ENCODE measurements at regions not wholly inside any gene's neighbourhood (a gene's known extent, or its start where the extent isn't known, plus 50 kb on each side); places are given as distances from the start of the nearest gene placed in this dataset.

GRCh38 chr2:128491692-128492244, 173.1 kb upstream of the HS6ST1 start:
- H3K9me3 ChIP-seq: no peaks in the 10 kb centered on the region
- no peaks in the 10 kb centered on the region for H3K4me1 ChIP-seq
- no peak overlapping the region for H3K4me3 ChIP-seq
- H3K27ac ChIP-seq: no peak overlapping the region
- no peaks in the 10 kb centered on the region for H3K36me3 ChIP-seq (ENCODE audit: insufficient read depth in 1 of 2, low read depth in 1 of 2)
- intact Hi-C loops (cut with DNase I): no loop called here
- no peak for TF ChIP-seq CTCF (IDR thresholded peaks at IDR 0.05)
- ATAC-seq (no peak), DNase-seq (no peak)
- WGBS, 3 donors: 95 to 97% (median 96%) methylated on average over 7 of the region's 7 CpGs
- H3K27me3 ChIP-seq (ENCODE audit: insufficient read depth in 3 of 3, low read length in 2 of 3): peaks cover 0 to 7% (median 0%) of the 10 kb centered on the region in 3 donors

- no peak for ATAC-seq
- peaks cover 0 to 7% (median 0%) of the 10 kb centered on the region in 3 donors for H3K27me3 ChIP-seq (ENCODE audit: insufficient read depth in 3 of 3, low read length in 2 of 3)
- H3K4me1 ChIP-seq: no peaks in the 10 kb centered on the region
- H3K36me3 ChIP-seq (ENCODE audit: insufficient read depth in 1 of 2, low read depth in 1 of 2): no peaks in the 10 kb centered on the region
- TF ChIP-seq CTCF (IDR thresholded peaks at IDR 0.05): no peak
- intact Hi-C loops (cut with DNase I): no loop called here
- H3K27ac ChIP-seq: no peak overlapping the region
- no peak for DNase-seq
- H3K4me3 ChIP-seq: no peak overlapping the region
- no peaks in the 10 kb centered on the region for H3K9me3 ChIP-seq
- 55 to 71% (median 69%) methylated on average over 60 to 65 of the region's 65 CpGs for WGBS, 3 donors
Observed at GRCh38 chr2:128492966-128493811, 174.5 kb upstream of the HS6ST1 start.

- intact Hi-C loops (cut with DNase I): no loop called here
- no peak for DNase-seq
Observed at GRCh38 chr2:128493880-128494279, 175.2 kb upstream of the HS6ST1 start.

GRCh38 chr2:128494307-128494639, 175.6 kb upstream of the HS6ST1 start:
- WGBS, 3 donors: 70 to 80% (median 77%) methylated on average over 8 of the region's 8 CpGs
- peaks cover 0 to 7% (median 0%) of the 10 kb centered on the region in 3 donors for H3K27me3 ChIP-seq (ENCODE audit: insufficient read depth in 3 of 3, low read length in 2 of 3)
- H3K4me1 ChIP-seq: no peaks in the 10 kb centered on the region
- DNase-seq (no peak), ATAC-seq (no peak)
- no peak overlapping the region for H3K27ac ChIP-seq
- no peak overlapping the region for H3K4me3 ChIP-seq
- no peaks in the 10 kb centered on the region for H3K9me3 ChIP-seq
- TF ChIP-seq CTCF (IDR thresholded peaks at IDR 0.05): no peak
- no peaks in the 10 kb centered on the region for H3K36me3 ChIP-seq (ENCODE audit: insufficient read depth in 1 of 2, low read depth in 1 of 2)
- intact Hi-C loops (cut with DNase I): no loop called here

More at GRCh38 chr2:128493880-128494279, 175.2 kb upstream of the HS6ST1 start:
- Histone ChIP-seq H3K27ac (no peak overlapping the region), H3K9me3 (no peaks in the 10 kb centered on the region), H3K4me3 (no peak overlapping the region), H3K36me3 (ENCODE audit: insufficient read depth in 1 of 2, low read depth in 1 of 2) (no peaks in the 10 kb centered on the region), H3K4me1 (no peaks in the 10 kb centered on the region), H3K27me3 (ENCODE audit: insufficient read depth in 3 of 3, low read length in 2 of 3) (peaks cover 0 to 7% (median 0%) of the 10 kb centered on the region in 3 donors)
- WGBS, 3 donors: 75 to 86% (median 78%) methylated on average over 15 of the region's 15 CpGs
- ATAC-seq: no peak
- TF ChIP-seq CTCF (IDR thresholded peaks at IDR 0.05): no peak

Data from psoas muscle (tissue), 7 donors.